ENCODE measurements at regions not wholly inside any gene's neighbourhood (a gene's known extent, or its start where the extent isn't known, plus 50 kb on each side); places are given as distances from the start of the nearest gene placed in this dataset.

GRCh38 chr18:47758000-47758399, 172.5 kb downstream of the SMAD2 start:
- no peak for TF ChIP-seq FOXP2 (optimal IDR thresholded peaks at IDR 0.05; ENCODE audit: borderline replicate concordance, extremely low read depth, extremely low read length, insufficient read depth)
- TF ChIP-seq REST (IDR thresholded peaks at IDR 0.05; ENCODE audit: insufficient read depth in 1 of 2, low read depth in 2 of 2, low read length in 2 of 2), result no peak
- no peak for TF ChIP-seq TAF1 (IDR thresholded peaks at IDR 0.05; ENCODE audit: borderline replicate concordance, insufficient read depth, low read length)
- TF ChIP-seq SIN3A (IDR thresholded peaks at IDR 0.05; ENCODE audit: borderline replicate concordance, insufficient read depth, low read length), result no peak
- no peak for TF ChIP-seq POLR2AphosphoS5 (IDR thresholded peaks at IDR 0.05; ENCODE audit: low read depth, low read length)

DNA sequence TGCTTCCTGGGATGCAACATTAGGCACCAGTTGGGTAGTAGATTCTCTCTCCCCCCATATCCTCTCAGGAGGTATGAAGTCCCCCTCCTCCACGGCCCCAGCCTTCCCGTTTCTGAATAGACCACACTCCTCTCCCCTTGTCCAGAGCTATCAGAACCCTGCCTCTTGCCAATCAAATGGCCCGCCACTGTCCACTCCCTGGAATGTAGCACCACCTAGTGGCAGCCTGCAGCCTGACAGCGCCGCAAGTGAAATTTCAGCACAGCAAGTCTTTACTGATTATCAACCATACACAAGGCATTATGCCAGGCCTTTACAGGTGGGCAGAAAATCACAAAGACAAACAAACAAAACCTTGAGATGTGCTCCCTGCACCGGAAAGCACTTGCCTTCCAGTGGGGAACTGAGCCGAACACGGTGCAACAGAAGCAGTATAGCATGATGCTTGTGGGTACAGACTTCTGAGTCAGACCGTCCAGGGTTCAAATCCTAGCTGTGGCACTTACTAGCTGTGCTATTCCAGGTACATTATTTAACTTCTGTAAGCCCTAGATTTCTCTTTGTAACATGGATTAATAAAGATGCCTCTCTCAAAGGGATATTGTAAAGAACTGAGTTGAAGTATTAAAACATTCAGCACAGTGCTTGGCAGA, 174.0 kb downstream of the SMAD2 start:
- 0 out of 4 replicates have a peak, but pooled peaks of 1 of the 2 experiments have one; percentile 22 for TF ChIP-seq REST (IDR thresholded peaks at IDR 0.05; ENCODE audit: insufficient read depth in 1 of 2, low read depth in 2 of 2, low read length in 2 of 2)
- TF ChIP-seq FOXP2 (optimal IDR thresholded peaks at IDR 0.05; ENCODE audit: borderline replicate concordance, extremely low read depth, extremely low read length, insufficient read depth), result no peak

GRCh38 chr18:47755102-47755456, 175.4 kb downstream of the SMAD2 start:
- TF ChIP-seq POLR2AphosphoS5 (IDR thresholded peaks at IDR 0.05; ENCODE audit: low read depth, low read length) (no peak), TAF1 (IDR thresholded peaks at IDR 0.05; ENCODE audit: borderline replicate concordance, insufficient read depth, low read length) (no peak), SIN3A (IDR thresholded peaks at IDR 0.05; ENCODE audit: borderline replicate concordance, insufficient read depth, low read length) (no peak), REST (IDR thresholded peaks at IDR 0.05; ENCODE audit: insufficient read depth in 1 of 2, low read depth in 2 of 2, low read length in 2 of 2) (no peak), FOXP2 (optimal IDR thresholded peaks at IDR 0.05; ENCODE audit: borderline replicate concordance, extremely low read depth, extremely low read length, insufficient read depth) (no peak)

- no peak for TF ChIP-seq FOXP2 (optimal IDR thresholded peaks at IDR 0.05; ENCODE audit: borderline replicate concordance, extremely low read depth, extremely low read length, insufficient read depth)
Measured at GRCh38 chr18:47754311-47755101, 176.0 kb downstream of the SMAD2 start.

- no peak for TF ChIP-seq FOXP2 (optimal IDR thresholded peaks at IDR 0.05; ENCODE audit: borderline replicate concordance, extremely low read depth, extremely low read length, insufficient read depth)
- TF ChIP-seq REST (IDR thresholded peaks at IDR 0.05; ENCODE audit: insufficient read depth in 1 of 2, low read depth in 2 of 2, low read length in 2 of 2), result no peak
- TF ChIP-seq SIN3A (IDR thresholded peaks at IDR 0.05; ENCODE audit: borderline replicate concordance, insufficient read depth, low read length), result no peak
- no peak for TF ChIP-seq TAF1 (IDR thresholded peaks at IDR 0.05; ENCODE audit: borderline replicate concordance, insufficient read depth, low read length)
- no peak for TF ChIP-seq POLR2AphosphoS5 (IDR thresholded peaks at IDR 0.05; ENCODE audit: low read depth, low read length)
Measured at GRCh38 chr18:47752796-47753645, 177.4 kb downstream of the SMAD2 start.

All from PFSK-1 (cell line).